DND-41 (cell line): ENCODE measurements at regions not wholly inside any gene's neighbourhood (a gene's known extent, or its start where the extent isn't known, plus 50 kb on each side); places are given as distances from the start of the nearest gene placed in this dataset.

Experiments
- ATAC-seq: fragments of 200-7000 bp; cut with Tn5 transposase; 3 replicates; pipeline ENCODE4 v1.9.1; 2021; ENCODE audit warnings: low read depth; ENCODE audit not compliant: insufficient read depth
- DNase-seq: peaks from one replicate; pipeline ENCODE4 v3.0.0-alpha.2; 2020
- H2AFZ ChIP-seq: 2 replicates; pipeline ENCODE4 v1.6.0; 2012; ENCODE audit warnings: low read depth, low read length
- H3K27ac ChIP-seq: 2 replicates; pipeline ENCODE4 v1.5.1; 2012; ENCODE audit warnings: low read length, inconsistent platforms
- H3K27me3 ChIP-seq: fragments of 200-600 bp; sonication (generic); 2 replicates; pipeline ENCODE4 v1.6.0; 2012; ENCODE audit warnings: low read length, mild to moderate bottlenecking, inconsistent platforms; ENCODE audit not compliant: insufficient read depth, poor library complexity
- H3K36me3 ChIP-seq: 2 replicates; pipeline ENCODE4 v1.5.1; 2012; ENCODE audit warnings: low read length, inconsistent platforms; ENCODE audit not compliant: insufficient read depth
- H3K4me1 ChIP-seq: 2 replicates; pipeline ENCODE4 v1.5.1; 2012; ENCODE audit warnings: mild to moderate bottlenecking, low read length; ENCODE audit not compliant: insufficient read depth
- H3K4me2 ChIP-seq: 2 replicates; pipeline ENCODE4 v1.6.0; 2012; ENCODE audit warnings: mild to moderate bottlenecking, moderate library complexity, low read length, inconsistent platforms; ENCODE audit not compliant: insufficient read depth
- H3K4me3 ChIP-seq, 2 experiments: fragments of 200-600 bp in 1 of 2; shearing (Covaris generic) in 1 of 2; 2 replicates each; pipeline ENCODE4 v1.5.1; 2012 to 2016; ENCODE audit warnings: inconsistent platforms in 2 of 2, low read length in 2 of 2, mild to moderate bottlenecking in 2 of 2, low read depth in 1 of 2, moderate library complexity in 1 of 2
- H3K79me2 ChIP-seq: 2 replicates; pipeline ENCODE4 v1.6.0; 2012; ENCODE audit warnings: low read length, inconsistent platforms; ENCODE audit not compliant: insufficient read depth
- H3K9ac ChIP-seq: 2 replicates; pipeline ENCODE4 v1.6.0; 2012; ENCODE audit warnings: low read depth, mild to moderate bottlenecking, inconsistent platforms, low read length, moderate library complexity
- H3K9me3 ChIP-seq: 2 replicates; pipeline ENCODE4 v1.5.1; 2012; ENCODE audit warnings: low read length, moderate library complexity, mild to moderate bottlenecking, inconsistent platforms; ENCODE audit not compliant: insufficient read depth, severe bottlenecking
- H4K20me1 ChIP-seq: 2 replicates; pipeline ENCODE4 v1.6.0; 2012; ENCODE audit warnings: low read length; ENCODE audit not compliant: insufficient read depth
- CTCF ChIP-seq: IDR thresholded peaks from 2 replicates; pipeline ENCODE4 v1.5.1; 2012; ENCODE audit warnings: borderline replicate concordance, low read length, moderate library complexity, mild to moderate bottlenecking; ENCODE audit not compliant: poor library complexity, severe bottlenecking; ENCODE audit errors: extremely low read depth
- EZH2 ChIP-seq: IDR thresholded peaks from 3 replicates; pipeline ENCODE4 v1.6.1; 2012; ENCODE audit warnings: borderline replicate concordance, low read depth, mild to moderate bottlenecking, moderate library complexity, low read length, inconsistent platforms; ENCODE audit not compliant: severe bottlenecking

- no peaks in the 10 kb centered on the region for H3K36me3 ChIP-seq
- no peak overlapping the region for H3K27ac ChIP-seq
- no peak for DNase-seq
- no peak overlapping the region for H3K4me3 ChIP-seq
- no peaks in the 10 kb centered on the region for H3K9me3 ChIP-seq
- H3K79me2 ChIP-seq = no peaks in the 10 kb centered on the region
- H3K9ac ChIP-seq = no peak overlapping the region
- H3K4me2 ChIP-seq = no peak overlapping the region
- H3K27me3 ChIP-seq = no peaks in the 10 kb centered on the region
- no peak overlapping the region for H2AFZ ChIP-seq
- no peaks in the 10 kb centered on the region for H4K20me1 ChIP-seq
- H3K4me1 ChIP-seq = peaks cover 3% of the 10 kb centered on the region
- no peak for ATAC-seq
- TF ChIP-seq EZH2 (no peak), CTCF (no peak)
These were observed 187.4 kb upstream of the GDF10 start for GRCh38 chr10:47112612-47113011.

- Histone ChIP-seq H3K27me3 (no peaks in the 10 kb centered on the region), H3K27ac (no peak overlapping the region), H2AFZ (no peak overlapping the region), H3K4me1 (no peaks in the 10 kb centered on the region), H4K20me1 (no peaks in the 10 kb centered on the region), H3K36me3 (no peaks in the 10 kb centered on the region), H3K9ac (no peak overlapping the region), H3K9me3 (no peaks in the 10 kb centered on the region), H3K4me3 (no peak overlapping the region), H3K79me2 (no peaks in the 10 kb centered on the region), H3K4me2 (no peak overlapping the region)
- no peak for ATAC-seq
- no peak for TF ChIP-seq EZH2
- TF ChIP-seq CTCF = no peak
- no peak for DNase-seq
These were observed 186.0 kb upstream of the GDF10 start for GRCh38 chr10:47113907-47114500.

GRCh38 chr10:47114680-47115186 lies 185.3 kb upstream of the GDF10 start:
- no peak overlapping the region for H3K27ac ChIP-seq
- H3K27me3 ChIP-seq = no peaks in the 10 kb centered on the region
- H3K4me3 ChIP-seq = no peak overlapping the region
- no peaks in the 10 kb centered on the region for H4K20me1 ChIP-seq
- no peak for ATAC-seq
- H3K36me3 ChIP-seq = no peaks in the 10 kb centered on the region
- DNase-seq = no peak
- H3K79me2 ChIP-seq = no peaks in the 10 kb centered on the region
- no peak overlapping the region for H2AFZ ChIP-seq
- no peak overlapping the region for H3K9ac ChIP-seq
- no peak overlapping the region for H3K4me2 ChIP-seq
- no peaks in the 10 kb centered on the region for H3K9me3 ChIP-seq
- H3K4me1 ChIP-seq = no peaks in the 10 kb centered on the region
- no peak for TF ChIP-seq EZH2
- TF ChIP-seq CTCF = no peak
